ENCODE measurements at regions not wholly inside any gene's neighbourhood (a gene's known extent, or its start where the extent isn't known, plus 50 kb on each side); places are given as distances from the start of the nearest gene placed in this dataset.
"Not testable (repeated sequence)": the region's sequence is repeated elsewhere in the genome, so short reads cannot be mapped to it uniquely, and the experiment has no call there.

DNA sequence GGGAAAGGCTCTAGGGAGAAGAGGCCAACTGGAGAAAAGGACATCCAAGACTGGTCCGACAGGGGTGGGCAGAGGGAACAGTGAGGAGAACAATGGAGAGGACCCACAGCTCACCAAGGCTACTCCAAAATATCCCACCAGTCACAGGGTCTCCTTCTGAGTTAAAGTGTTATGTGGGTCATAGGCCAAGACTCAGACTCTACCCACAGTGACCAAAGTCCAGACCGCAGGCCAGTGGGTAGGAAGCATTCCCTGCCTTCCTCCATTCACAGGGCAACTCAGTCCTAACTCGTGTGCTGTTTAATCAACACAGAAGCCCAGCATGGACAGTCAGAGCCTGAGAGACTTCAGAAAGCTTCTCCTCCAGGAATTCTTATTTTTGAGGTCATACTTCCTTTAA, 260.6 kb downstream of the SMAD2 start:
- DNase-seq: no peak

DNA sequence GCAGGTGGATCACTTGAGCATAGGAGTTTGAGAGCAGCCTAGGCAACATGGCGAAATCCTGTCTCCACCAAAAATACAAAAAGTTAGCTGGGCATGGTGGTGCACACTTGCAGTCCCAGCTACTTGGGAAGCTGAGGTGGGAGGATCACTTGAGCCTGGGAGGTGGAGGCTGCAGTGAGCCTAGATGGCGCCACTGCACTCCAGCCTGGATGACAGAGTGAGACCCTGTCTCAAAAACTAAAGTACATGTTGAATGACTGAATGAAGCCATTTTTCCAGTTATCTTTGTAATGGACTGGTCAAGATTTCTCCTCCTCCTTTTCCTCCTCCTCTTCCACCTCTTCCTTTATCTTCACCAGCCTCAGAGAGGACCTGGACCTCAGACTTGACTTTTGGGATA, 272.0 kb downstream of the SMAD2 start:
- DNase-seq: no peak

DNA sequence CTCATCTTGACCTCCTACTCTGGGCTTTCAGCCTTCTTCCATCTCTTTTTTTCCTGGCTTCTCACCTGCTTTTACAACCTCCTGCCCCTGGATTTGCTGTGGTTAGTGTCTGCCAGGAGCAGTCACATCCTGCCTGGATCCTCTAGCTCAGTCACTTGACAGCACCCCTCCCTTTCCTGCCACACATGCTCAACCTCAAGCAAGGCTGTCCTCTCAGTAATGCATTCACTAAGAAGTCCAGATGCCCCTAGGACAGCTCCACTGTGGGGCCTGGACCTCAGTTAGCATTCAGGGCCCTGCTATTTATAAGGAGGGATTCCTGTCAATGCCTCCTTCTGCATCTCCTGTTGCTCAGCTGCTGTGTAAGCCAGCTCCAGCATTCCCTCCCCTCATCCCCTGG, 275.5 kb downstream of the SMAD2 start:
- no peak for DNase-seq

DNA sequence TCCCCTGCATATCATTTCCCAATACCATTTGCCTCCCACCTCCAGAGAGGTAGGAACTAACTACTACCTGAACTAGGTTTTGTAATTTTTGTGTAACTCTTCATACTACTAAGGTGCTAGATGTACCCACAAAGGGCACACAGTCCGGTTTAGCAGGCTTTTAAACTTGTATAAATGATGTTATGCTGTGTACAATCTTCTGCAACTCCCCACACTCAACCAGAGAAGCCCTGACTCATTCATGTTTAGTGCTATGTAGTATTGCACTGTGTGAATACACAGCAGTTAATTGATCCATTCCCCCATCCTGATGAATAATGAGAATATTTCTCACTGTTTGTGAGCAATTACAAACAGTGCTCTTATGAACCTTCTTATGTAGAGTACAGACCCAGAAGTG, 285.6 kb downstream of the SMAD2 start:
- no peak for DNase-seq

DNA sequence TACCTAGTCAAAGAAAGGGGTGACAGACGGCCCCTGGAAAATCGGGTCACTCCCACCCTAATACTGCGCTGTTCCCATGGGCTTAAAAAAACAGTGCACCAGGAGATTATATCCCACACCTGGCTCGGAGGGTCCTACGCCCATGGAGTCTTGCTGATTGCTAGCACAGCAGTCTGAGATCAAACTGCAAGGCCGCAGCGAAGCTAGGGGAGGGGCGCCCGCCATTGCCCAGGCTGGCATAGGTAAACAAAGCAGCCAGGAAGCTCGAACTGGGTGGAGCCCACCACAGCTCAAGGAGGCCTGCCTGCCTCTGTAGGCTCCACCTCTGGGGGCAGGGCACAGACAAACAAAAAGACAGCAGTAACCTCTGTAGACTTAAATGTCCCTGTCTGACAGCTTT, 292.9 kb downstream of the SMAD2 start:
- DNase-seq: not testable (repeated sequence)

DNA sequence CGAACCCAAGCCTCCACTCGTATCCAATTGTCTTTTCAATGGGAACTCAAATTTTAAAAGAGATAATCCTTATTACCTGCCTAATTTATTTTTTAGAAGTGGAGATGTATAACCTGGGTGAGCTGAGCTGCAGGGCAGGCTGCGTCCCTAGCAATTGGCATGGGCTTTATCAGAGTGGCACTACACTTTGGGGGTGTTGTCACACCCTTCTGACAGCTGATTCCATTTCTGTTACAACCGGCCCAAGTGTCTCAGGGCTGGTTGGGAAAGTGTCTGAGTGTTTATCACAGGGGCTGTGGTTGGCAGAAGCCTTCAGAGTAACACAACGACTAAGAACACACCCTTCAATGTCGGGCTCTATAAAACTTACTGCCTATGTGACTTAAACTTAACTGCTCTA, 295.0 kb downstream of the SMAD2 start:
- no peak for DNase-seq

DNA sequence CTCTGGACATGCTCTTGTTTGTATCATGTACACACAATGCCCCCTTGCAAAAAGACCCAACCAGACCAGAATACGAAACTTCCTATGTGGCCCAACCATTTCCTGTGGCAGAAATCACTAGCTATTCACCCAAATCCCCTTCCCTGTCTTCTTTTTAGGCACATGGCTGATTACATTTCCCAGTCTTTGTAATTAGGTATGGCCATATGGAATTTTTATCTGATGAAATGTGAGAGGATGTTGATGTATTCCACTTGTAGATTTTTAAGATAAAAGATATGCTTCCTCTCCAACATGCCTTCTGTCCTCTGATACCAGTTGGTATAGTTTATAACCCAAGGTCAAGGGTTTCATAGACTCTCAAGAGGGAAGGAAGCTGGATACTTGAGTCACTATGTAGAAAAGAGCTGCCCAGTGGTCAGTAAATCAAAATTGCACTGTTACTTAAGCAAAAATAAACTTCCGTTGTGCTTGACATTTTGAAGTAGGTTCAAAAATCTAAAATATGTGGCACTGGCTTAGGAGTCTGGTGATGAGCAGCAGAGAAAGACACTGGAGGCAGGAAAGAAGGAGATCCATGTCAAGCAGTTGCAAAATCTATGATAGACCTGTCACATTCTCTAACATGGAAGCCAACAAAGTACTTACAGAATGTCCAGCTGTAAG, 297.4 kb downstream of the SMAD2 start:
- DNase-seq: no peak

DNA sequence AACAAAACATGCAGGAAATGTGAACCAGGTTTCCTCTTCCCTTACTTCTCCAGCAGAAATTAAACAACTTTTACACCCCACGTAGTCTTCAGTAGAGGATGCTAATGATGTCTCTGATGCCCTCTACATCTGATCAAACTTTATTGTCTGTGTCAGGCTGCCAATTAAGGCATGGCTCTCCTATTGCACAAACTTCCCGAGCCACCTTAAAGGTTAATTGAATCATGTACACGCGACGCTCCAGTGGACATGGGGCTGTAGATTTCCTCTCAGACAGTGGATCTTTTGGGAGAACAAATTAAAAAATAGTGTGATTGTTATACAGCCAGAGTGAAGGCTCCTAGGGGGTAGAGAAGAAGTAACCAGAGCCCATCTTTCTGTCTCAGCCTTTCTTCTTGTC, 301.6 kb downstream of the SMAD2 start:
- DNase-seq: no peak

DNA sequence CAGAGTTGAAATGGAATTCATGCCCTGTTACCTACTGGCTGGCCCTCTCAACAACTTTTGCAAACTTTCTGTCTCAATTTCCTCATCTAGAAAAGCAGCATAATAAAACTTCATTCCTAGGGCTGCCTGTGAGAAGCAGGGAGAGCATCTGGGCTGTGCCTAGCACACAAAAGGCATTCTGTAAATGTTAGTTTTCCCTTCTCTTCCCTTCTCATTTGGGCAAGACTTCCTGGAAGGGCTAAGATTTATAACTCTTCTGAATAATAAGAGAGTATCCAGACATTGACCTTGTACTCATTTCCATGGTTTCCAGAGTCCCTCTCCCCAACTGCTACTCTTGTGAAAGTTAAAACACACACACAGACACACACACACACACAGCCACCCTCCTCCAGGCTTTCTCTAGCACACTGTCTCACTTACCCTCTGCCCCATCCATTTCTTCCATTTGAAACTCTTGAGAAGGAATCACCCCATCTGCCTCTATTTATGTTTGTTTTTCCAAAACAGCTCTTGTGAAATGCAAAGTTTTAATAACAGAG, 302.1 kb downstream of the SMAD2 start:
- DNase-seq: no peak

DNA sequence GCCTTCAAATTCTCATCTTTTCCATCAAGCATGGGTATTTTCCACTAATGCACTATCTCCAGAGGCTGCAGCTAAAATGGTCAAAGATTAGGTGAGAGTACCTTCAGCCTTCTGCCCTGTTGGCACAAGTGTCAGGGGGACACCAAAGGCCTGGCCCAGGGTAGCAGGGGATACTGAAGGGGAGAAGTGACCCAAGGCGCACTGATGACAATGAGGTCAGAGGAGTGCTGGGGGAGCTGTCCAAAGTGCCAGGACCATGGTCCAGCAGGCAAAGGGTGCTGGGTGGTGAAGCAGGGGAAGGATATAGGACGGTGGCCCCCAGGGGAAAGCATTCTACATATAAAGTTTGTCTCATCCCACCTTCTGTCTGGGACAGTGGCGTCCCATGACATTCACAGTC, 303.4 kb downstream of the SMAD2 start:
- DNase-seq: no peak

DNA sequence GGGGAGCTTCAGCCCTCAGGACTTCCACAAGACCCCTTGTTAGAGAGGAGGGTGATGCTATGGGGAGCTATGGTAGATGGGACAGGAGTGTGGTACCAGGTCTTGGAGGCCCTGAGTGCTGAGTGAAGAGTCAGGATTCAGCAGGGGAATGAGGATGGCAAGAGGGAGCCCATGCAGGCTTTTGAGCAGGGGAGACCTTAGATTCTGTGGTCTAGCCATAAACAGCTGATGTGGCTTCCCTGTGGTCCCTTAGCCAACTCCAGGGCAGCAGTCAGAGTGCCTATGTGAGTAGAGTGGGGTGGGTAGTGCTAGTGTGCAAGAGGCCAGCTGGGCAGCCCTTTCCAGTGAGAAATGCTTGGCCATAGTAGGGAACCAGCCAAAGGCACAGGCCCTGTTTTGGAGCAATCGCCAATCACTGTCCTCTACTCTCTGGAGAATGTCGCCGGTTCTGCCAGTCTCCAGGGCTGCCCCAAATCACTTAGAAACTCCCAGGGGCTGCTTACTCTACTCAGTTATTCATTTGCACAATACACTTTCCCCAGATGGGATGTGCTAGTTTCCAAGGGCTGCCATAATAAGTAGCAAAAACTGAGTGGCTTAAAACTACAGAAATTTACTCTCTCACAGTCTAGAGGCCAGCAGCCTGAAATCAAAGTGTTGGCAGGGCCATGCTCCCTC, 310.5 kb downstream of the SMAD2 start:
- no peak for DNase-seq

DNA sequence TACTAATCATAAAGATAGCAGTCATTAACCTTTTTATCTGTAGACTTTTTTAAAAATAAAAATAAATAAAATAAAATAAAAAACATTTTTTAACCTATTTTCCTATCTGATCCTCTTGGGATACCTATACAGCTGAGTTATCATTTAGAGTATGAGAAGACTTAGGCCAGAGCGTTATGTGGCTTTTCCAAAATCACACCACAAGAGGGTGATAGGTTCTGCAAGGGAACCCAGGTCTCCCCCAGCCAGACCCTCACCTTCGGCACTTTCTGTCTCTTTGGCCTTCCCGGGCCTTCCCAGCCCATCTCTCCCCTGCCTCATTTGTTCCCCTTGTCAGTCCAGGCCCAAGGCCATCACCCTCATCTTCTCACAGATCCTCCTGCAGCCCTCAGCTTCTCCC, 311.7 kb downstream of the SMAD2 start:
- no peak for DNase-seq

DNA sequence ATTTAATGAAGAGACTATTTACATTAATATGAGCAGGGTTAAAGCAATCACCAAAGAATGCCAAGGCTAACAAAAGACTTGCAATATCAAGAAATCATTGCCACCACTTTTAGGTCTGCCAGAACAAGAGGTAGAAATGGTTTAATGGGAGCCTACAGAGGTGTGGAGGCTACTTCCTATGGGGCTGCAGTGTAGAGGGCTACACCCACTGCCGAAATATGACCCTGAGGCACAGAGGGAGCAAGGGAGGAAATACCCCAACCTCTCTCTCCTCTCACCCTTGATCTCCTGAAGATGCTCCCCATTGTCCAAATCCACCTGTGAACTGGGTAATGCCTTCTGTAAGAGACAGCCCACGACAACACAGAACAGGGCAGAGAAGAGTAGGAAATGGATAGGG, 315.4 kb downstream of the SMAD2 start:
- no peak for DNase-seq

DNA sequence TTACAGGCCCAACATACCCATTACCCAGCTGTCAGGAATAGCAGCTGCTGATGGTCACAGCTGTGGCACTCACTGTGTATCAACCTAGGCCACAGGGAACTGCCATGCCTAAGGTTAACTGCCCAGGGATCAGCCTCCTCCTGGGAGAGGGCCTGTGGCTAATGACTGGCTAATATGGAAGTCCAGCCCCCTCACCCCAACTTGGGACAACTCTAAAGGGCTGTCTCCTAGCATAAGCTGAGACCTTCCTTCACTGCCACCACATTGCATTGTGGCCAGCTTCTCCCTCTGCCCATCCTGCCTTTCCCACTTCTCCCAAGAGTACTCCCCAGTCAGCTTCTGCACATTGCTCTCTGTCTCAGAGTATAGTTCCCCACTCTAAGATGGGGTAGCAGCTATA, 316.5 kb downstream of the SMAD2 start:
- no peak for DNase-seq

DNA sequence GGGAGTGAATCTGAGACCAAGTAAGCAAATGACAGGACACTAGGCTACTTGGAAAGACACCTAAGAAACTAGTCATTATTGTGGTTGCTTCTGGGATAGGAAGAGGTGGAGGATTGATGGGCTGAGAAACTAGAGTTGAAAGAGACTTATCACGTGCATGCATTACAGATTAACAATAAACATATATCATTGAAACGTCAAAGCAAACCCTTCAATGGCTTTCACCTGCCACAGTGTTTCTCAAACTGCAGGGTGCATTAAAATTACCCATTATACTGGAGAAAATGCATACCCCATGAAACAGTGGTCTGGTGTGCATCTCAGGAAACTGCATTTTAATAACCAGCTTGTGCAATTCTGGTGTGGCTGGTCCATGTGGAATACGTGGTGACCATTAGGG, 318.8 kb downstream of the SMAD2 start:
- DNase-seq: no peak

DNA sequence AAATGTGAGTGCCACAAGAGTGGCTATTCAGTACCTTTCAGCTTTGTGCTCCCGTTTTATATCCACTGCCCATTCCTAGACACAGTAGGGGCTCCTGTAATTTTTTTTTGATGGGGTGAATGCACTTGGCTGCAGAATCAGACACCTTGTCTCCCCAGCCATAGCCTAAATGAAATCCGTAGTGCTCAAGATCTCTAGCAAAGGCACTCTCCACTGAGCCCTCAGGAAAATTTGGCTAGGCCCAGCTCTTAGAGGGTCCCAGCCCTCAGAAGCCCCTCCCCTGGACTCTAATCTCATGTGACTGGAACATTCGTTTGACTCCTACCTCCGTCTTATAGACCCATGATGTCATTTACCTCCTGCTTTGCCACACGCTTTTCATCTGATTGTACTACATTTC, 323.9 kb downstream of the SMAD2 start:
- no peak for DNase-seq

DNA sequence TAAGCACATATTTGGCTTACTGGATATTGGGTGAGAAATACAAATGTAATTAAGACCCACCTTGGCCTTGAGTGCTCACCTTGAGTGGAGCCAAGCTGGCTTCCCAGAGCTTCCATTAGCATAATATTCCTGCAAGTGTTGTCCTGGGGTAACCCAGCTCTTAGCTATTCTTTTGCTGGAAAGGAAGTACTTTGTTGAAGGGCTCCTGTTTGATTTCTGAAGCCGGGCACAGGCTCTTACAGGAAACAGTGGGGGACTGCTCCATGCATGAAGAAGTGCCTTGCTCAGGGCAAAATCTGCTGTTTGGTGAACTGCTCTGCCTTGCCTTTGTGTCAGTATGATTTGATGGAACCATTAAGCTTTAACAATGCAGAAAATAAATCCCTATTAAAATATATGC, 325.4 kb downstream of the SMAD2 start:
- no peak for DNase-seq

DNA sequence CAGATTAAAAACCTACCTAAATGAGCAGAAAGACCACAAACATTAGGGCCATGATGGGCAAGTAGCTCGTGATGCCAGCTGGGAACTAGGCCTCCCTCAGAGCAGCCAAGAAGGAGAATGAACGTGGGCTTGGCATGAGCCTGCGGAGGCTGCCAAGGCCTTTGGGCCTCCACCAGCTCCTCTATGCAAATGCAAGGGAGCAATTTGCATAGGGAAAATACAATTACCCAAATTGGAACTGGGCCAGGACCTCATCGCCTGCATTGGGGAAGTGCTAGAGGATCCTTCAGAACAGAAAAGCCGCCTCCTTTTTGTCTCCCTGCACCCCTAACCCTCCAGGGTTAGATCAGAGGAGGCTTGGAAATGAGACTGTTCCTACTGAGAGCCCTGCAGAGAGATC, 326.4 kb downstream of the SMAD2 start:
- DNase-seq: no peak

DNA sequence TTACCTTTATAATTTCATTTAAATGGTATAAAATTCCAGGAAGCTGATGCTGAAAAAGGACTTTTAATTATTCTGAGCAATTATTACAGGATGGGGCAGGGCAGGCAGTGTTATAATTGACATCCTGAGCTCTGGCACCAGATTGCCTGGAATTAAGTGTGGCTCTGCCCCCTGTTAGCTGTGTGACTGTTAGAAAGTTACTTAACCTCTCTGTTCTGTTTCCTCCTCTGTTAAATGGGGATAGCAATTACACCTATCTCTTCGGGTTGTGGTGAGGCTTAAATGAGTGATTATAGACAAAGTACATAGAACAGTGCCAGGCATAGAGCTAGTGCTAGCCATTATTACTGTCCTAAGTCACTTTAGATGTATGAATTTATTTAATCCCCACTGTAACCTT, 327.3 kb downstream of the SMAD2 start:
- no peak for DNase-seq

DNA sequence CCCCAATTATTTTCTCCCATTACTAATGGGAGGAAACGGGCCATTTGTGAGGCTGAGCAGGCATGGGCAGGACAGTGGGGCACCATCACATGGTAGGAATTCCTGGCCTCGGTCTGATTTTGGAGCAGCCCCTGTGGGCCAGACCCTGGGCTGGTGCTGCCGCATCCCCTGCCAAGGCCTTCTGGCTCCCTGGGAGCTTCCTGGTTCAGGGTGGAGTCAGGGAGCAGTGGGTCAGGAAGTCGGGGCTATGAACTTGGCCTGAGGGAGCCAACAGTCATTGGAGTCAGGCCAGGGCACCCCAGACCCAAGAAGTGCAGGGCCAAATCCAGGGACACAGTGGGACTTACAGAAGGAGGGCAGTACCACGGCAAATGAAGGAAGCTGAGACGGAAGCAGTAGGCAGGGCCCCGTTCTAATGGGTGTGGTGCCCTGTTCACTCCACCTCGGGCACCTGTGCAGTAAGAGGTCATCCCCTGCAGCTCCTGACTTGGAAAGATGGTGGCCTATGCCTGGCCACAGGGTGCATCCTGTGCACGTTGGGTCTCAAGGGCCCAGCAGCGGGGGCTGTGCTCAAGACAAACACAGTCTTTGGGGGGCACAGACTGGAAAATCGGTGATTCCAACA, 328.1 kb downstream of the SMAD2 start:
- DNase-seq: no peak

DNA sequence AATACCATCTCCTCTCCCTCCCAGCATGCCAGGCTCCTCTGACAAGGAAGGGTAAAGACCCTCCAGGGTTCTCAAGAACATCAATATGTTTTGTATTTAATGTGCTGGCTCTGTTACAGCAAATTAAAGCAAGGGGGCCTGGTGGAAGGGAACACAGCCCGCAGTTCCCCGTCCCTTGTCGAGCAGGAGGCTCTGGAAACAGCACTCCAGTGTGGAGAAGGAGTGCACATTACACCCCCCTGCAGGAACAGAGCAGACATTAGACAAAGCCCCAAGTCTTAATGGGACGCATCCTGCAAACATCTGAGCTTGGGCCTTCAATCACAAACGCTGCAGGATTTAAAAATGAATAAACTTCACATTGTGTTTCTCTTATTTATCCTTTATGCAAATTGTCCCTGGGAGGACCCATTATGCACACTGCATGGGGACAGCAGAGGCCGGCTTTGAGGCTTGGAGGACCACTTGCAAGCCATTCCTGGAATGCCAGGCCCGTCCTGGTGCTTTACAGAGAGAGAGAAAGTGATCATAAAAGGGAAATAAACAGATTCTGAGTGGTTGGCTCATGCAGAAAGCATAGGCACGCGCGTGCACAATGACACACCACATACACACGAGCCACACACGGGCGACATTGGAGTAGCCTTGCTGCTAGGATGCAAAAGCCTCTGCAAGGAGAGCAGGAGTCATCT, 328.7 kb downstream of the SMAD2 start:
- DNase-seq: no peak

DNA sequence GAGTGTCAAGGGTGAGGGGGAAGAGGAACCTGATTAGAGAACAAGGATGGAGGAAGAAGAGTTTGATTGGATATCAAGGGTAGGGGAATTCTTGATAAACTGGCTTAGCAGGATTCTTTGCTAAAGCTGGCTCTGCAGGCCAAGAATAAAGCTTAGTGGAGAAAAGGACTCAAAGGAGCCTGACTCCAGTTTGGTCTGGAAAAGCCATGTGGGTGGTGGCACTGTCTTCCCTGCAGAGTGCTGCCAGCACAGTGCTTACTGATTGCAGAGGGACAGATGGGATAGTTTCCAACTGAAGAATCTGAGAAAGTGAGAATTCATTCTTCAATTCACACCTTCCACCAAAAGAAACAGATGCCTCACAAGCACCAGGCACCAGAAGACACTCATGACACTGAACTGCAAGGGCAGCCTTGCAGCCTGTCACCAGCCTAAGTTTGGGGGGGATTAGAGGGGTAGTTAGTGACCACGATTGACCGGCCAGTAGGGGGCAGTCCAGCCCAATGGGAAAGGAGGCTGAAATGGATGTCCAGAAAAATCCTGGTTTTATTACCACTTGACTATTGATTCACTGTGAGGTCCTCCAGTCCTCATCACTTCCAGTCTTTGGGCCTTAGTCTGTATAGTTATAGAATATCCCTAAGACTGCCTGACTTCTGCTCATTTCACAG, 334.5 kb downstream of the SMAD2 start:
- no peak for DNase-seq

DNA sequence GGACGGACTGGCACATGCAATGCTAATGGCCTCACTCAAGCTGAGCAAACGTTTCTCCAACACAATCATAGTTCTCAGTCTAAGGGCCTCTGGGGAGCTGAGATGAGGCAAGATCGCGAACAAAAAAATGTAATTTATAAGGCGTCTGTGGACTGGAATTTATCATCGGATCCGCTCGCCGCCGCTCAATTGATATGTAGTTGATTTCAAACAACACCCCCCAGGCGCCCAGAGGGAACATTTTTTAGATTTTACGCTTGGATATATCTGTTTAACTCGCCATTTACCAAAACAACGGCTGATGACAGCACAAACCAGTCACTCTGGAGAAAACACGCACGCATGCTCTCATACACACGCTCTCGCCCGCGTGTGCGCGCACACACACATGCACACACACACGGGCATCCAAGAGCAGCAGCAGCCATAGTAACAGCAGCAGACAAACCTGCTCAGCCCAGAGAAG, 335.8 kb downstream of the SMAD2 start:
- DNase-seq: no peak

Measured in bone marrow (tissue), 2 donors.